ENCODE measurements at regions not wholly inside any gene's neighbourhood (a gene's known extent, or its start where the extent isn't known, plus 50 kb on each side); places are given as distances from the start of the nearest gene placed in this dataset.

- TF ChIP-seq CTCF (IDR thresholded peaks at IDR 0.05) (no peak), POLR2A (IDR thresholded peaks at IDR 0.05) (no peak)
Measured at GRCh38 chr2:128755695-128756364, 437.2 kb upstream of the HS6ST1 start.

Measured in testis (tissue), 2 donors.